ENCODE measurements at regions not wholly inside any gene's neighbourhood (a gene's known extent, or its start where the extent isn't known, plus 50 kb on each side); places are given as distances from the start of the nearest gene placed in this dataset.

GRCh38 chr13:107305178-107305577 is 737.2 kb upstream of the ARGLU1 start:
- no peak for DNase-seq (ENCODE audit: low read depth)
- H3K4me3 ChIP-seq (ENCODE audit: low read length): no peak overlapping the region
- TF ChIP-seq CTCF (IDR thresholded peaks at IDR 0.05; ENCODE audit: insufficient read depth, low read depth, low read length, missing control alignments): no peak

- H3K4me3 ChIP-seq (ENCODE audit: low read length): no peak overlapping the region
- no peak for DNase-seq (ENCODE audit: low read depth)
- TF ChIP-seq CTCF (IDR thresholded peaks at IDR 0.05; ENCODE audit: insufficient read depth, low read depth, low read length, missing control alignments): no peak
These were observed 733.9 kb upstream of the ARGLU1 start for GRCh38 chr13:107301724-107302374.

GRCh38 chr13:107299717-107300116 is 731.8 kb upstream of the ARGLU1 start:
- no peak overlapping the region for H3K4me3 ChIP-seq (ENCODE audit: low read length)
- DNase-seq (ENCODE audit: low read depth): peak; percentile 58
- TF ChIP-seq CTCF (IDR thresholded peaks at IDR 0.05; ENCODE audit: insufficient read depth, low read depth, low read length, missing control alignments): no peak

GRCh38 chr13:107296804-107297203 is 728.9 kb upstream of the ARGLU1 start:
- TF ChIP-seq CTCF (IDR thresholded peaks at IDR 0.05; ENCODE audit: insufficient read depth, low read depth, low read length, missing control alignments): no peak
- H3K4me3 ChIP-seq (ENCODE audit: low read length): no peak overlapping the region
- DNase-seq (ENCODE audit: low read depth): peak; percentile 62

- no peak overlapping the region for H3K4me3 ChIP-seq (ENCODE audit: low read length)
- no peak for DNase-seq (ENCODE audit: low read depth)
- no peak for TF ChIP-seq CTCF (IDR thresholded peaks at IDR 0.05; ENCODE audit: insufficient read depth, low read depth, low read length, missing control alignments)
These were observed 727.6 kb upstream of the ARGLU1 start for GRCh38 chr13:107295416-107296140.

- no peak overlapping the region for H3K4me3 ChIP-seq (ENCODE audit: low read length)
- no peak for DNase-seq (ENCODE audit: low read depth)
- no peak for TF ChIP-seq CTCF (IDR thresholded peaks at IDR 0.05; ENCODE audit: insufficient read depth, low read depth, low read length, missing control alignments)
These were observed 726.0 kb upstream of the ARGLU1 start for GRCh38 chr13:107293924-107294323.
